Parathyroid adenoma (tissue), 2 donors: ENCODE measurements at regions not wholly inside any gene's neighbourhood (a gene's known extent, or its start where the extent isn't known, plus 50 kb on each side); places are given as distances from the start of the nearest gene placed in this dataset.

Experiments used
- H2AFZ ChIP-seq: fragments of 300-600 bp; sonication (generic); one replicate; pipeline ENCODE4 v1.7.0; 2017; ENCODE audit warnings: antibody characterized with exemption, mild to moderate bottlenecking
- H3K27ac ChIP-seq: fragments of 300-600 bp; sonication (generic); one replicate; pipeline ENCODE4 v1.7.0; 2017
- H3K27me3 ChIP-seq: fragments of 300-600 bp; sonication (generic); one replicate; pipeline ENCODE4 v1.7.0; 2017; ENCODE audit warnings: low read length; ENCODE audit not compliant: control insufficient read depth, insufficient read depth
- H3K36me3 ChIP-seq: fragments of 300-600 bp; sonication (generic); one replicate; pipeline ENCODE4 v1.7.0; 2017; ENCODE audit warnings: low read length; ENCODE audit not compliant: control insufficient read depth, insufficient read depth
- H3K4me1 ChIP-seq: fragments of 300-600 bp; sonication (generic); one replicate; pipeline ENCODE4 v1.7.0; 2017; ENCODE audit warnings: control low read depth
- H3K4me2 ChIP-seq: fragments of 300-600 bp; sonication (generic); one replicate; pipeline ENCODE4 v1.7.0; 2017; ENCODE audit warnings: low read length
- H3K4me3 ChIP-seq: fragments of 300-600 bp; sonication (generic); one replicate; pipeline ENCODE4 v1.7.0; 2017; ENCODE audit warnings: low read depth, low read length
- H3K79me2 ChIP-seq: fragments of 300-600 bp; sonication (generic); one replicate; pipeline ENCODE4 v1.7.0; 2017; ENCODE audit warnings: control low read depth
- H3K9ac ChIP-seq: fragments of 300-600 bp; sonication (generic); one replicate; pipeline ENCODE4 v1.7.0; 2017; ENCODE audit warnings: mild to moderate bottlenecking
- H3K9me3 ChIP-seq: fragments of 300-600 bp; sonication (generic); one replicate; pipeline ENCODE4 v1.7.0; 2017; ENCODE audit warnings: low read length; ENCODE audit not compliant: control insufficient read depth
- TF ChIP-seq, protein P1 (sequence below): fragments of 300-600 bp; sonication (generic); IDR thresholded peaks from one replicate; pipeline ENCODE4 v1.7.0; 2017; ENCODE audit warnings: antibody characterized with exemption, mild to moderate bottlenecking
- donor health status: primary hyperparathyroidism.

DNA sequence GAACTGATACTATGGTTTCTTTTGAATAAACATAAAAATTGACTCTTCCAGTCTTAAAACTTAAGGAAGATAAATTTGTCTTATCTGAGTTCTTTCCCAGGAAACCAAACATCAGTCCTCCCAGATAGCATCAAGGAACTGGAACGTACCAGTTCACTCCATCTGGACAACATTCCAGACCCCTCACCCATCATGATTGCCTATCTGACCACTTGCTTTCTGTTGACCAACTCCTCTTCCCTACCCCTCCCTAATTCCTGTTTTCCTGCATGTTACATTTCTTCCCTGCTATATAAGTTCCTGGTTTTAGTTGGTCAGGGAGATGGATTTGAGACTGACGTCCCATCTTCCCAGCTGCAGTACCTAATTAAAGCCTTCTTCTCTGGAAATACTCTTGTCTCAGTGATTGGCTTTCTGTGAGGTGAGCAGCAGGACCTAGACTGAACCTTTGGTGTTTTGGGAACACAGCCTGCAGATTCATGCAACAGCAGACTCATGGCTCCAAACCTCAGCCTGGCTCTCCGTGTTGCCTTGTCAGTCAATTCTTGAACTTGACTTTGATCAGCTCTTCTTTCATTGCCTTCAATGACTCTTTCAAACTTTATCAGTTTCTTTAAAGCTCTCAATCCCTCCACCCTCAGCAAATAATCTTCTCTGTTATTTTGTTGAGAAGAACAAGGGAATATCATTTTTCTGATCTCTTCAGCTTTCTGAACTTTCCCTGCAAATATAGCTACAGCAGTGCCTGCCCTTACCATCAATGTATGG lies 123.6 kb downstream of the RPL22L1 start:
- Histone ChIP-seq H3K4me2 (no peak overlapping the region), H3K9me3 (no peaks in the 10 kb centered on the region), H3K27me3 (no peaks in the 10 kb centered on the region), H3K4me3 (no peak overlapping the region), H3K36me3 (no peaks in the 10 kb centered on the region), H3K9ac (no peak overlapping the region), H3K79me2 (no peaks in the 10 kb centered on the region), H2AFZ (no peak overlapping the region), H3K4me1 (no peaks in the 10 kb centered on the region), H3K27ac (no peak overlapping the region)
- TF ChIP-seq, protein P1, sequence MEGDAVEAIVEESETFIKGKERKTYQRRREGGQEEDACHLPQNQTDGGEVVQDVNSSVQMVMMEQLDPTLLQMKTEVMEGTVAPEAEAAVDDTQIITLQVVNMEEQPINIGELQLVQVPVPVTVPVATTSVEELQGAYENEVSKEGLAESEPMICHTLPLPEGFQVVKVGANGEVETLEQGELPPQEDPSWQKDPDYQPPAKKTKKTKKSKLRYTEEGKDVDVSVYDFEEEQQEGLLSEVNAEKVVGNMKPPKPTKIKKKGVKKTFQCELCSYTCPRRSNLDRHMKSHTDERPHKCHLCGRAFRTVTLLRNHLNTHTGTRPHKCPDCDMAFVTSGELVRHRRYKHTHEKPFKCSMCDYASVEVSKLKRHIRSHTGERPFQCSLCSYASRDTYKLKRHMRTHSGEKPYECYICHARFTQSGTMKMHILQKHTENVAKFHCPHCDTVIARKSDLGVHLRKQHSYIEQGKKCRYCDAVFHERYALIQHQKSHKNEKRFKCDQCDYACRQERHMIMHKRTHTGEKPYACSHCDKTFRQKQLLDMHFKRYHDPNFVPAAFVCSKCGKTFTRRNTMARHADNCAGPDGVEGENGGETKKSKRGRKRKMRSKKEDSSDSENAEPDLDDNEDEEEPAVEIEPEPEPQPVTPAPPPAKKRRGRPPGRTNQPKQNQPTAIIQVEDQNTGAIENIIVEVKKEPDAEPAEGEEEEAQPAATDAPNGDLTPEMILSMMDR: no peak

DNA sequence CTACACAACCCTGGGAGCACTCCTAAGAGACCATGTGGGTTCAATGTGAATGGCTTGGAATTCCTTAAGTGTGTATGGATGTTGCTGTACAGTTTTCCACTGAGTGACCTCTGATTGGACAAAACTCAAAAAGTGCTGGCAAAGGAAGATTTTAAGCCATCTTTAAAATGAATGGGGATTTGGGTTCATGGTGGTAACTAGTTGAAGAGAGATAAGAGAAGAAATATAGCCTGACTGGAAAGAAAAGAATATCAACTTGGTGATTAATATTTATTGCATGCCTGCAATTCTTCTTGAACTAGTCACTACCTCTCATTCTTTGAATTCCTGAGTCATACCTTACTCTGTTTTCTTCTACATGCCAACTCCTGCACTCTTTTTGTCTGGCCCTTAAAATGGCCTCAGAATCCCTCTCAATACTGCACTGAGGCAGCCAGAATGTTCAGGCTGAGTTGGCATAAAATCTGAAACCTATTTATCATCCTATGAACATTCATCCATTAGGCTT lies 124.7 kb downstream of the RPL22L1 start:
- H3K4me1 ChIP-seq: no peaks in the 10 kb centered on the region
- H3K9me3 ChIP-seq: no peaks in the 10 kb centered on the region
- no peaks in the 10 kb centered on the region for H3K36me3 ChIP-seq
- H3K9ac ChIP-seq: no peak overlapping the region
- H3K79me2 ChIP-seq: no peaks in the 10 kb centered on the region
- no peak overlapping the region for H3K4me2 ChIP-seq
- no peaks in the 10 kb centered on the region for H3K27me3 ChIP-seq
- no peak overlapping the region for H2AFZ ChIP-seq
- H3K4me3 ChIP-seq: no peak overlapping the region
- TF ChIP-seq, protein P1: no peak
- no peak overlapping the region for H3K27ac ChIP-seq

DNA sequence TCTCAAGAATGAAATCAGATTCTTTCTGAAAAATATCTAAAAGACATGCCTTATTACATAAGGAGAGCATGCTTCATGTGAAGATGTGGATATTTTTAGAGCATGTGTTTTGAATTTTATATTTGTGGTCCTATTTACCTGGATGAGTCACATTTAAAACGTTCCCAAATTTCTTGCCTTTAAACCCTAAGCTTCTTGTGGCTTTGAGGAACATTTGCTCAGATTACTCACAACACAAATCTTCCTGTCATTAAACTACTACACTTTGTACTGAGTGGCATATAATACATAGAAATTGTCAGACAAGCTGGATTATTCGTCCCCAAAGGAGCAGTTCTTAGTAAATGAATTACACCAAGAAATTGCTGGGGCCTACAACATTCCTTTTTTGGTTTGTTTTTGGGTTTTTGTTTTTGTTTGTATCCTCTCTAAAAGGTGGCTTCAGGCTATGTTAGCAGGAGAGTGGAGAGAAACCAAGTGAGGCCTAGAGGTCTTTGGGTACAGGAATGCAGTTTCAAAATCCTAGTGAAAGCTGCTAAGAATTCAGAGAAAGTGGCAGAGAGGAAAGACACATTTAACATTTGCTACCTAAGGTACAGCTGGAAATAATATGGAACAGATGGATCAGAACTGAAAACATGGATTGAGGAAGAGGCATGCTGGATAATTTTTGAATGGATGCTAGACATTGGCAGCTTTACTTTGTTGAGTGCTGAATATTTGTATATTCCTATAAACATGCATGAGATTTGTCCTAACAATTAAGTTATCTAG lies 128.1 kb downstream of the RPL22L1 start:
- Histone ChIP-seq H3K9me3 (no peaks in the 10 kb centered on the region), H3K27me3 (no peaks in the 10 kb centered on the region), H3K4me3 (no peak overlapping the region), H3K79me2 (no peaks in the 10 kb centered on the region), H3K27ac (no peak overlapping the region), H3K36me3 (no peaks in the 10 kb centered on the region), H2AFZ (no peak overlapping the region), H3K4me2 (no peak overlapping the region), H3K4me1 (no peaks in the 10 kb centered on the region), H3K9ac (no peak overlapping the region)
- TF ChIP-seq, protein P1: no peak

DNA sequence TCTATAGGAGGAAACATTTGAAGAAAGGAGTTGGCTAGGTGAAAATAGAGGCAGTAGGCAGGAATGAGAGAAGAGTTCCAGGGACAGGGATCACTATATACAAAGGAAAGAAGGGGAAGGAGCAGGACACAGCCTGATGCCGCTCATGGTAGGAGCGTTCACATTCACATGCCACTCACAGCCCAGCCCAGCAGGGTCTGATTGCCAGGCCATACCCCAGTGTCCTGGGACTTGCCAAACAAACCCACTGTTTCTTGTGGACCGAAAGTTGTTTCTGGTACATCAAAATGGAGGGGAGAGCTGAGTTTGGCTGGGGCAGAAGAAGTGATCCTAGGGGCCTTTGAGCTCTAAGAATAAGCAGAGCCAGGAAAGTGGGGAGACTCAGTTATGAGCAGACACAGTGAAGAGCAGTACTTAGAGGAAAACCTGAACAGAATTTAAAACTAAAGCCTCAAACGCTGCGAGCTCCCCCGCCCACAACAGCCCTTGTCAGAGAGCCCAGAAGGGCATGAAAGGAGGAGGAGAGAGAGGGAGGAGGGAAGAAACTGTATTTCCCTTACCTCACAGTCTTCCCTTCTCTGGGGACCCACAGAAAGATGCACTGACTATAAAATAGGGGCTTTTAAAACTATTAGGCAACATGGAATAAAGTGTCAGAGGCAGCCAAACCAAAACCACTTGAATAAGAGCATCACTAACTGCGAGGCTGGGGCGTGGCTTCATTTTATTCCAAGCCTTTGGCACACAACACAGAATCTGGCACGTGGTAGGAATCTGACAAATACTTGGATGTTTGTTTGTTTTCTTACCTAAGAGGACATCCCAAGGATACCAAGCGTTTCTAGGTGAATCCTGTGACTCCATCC lies 129.0 kb downstream of the RPL22L1 start:
- H3K4me2 ChIP-seq: no peak overlapping the region
- no peaks in the 10 kb centered on the region for H3K9me3 ChIP-seq
- H3K4me3 ChIP-seq: no peak overlapping the region
- H3K4me1 ChIP-seq: no peaks in the 10 kb centered on the region
- TF ChIP-seq, protein P1: no peak
- H3K79me2 ChIP-seq: no peaks in the 10 kb centered on the region
- H3K27me3 ChIP-seq: no peaks in the 10 kb centered on the region
- no peak overlapping the region for H3K9ac ChIP-seq
- H3K27ac ChIP-seq: no peak overlapping the region
- H3K36me3 ChIP-seq: no peaks in the 10 kb centered on the region
- H2AFZ ChIP-seq: no peak overlapping the region
